ENCODE measurements at regions not wholly inside any gene's neighbourhood (a gene's known extent, or its start where the extent isn't known, plus 50 kb on each side); places are given as distances from the start of the nearest gene placed in this dataset.

GRCh38 chr14:87816416-87816815, 176.6 kb downstream of the GALC start:
- H3K36me3 Mint-ChIP-seq (ENCODE audit: low read depth) = no peaks in the 10 kb centered on the region
- Histone ChIP-seq H3K36me3 (ENCODE audit: insufficient read depth, low read length) (no peaks in the 10 kb centered on the region), H3K27ac (ENCODE audit: low read depth in 1 of 2, low read length in 2 of 2) (no peak overlapping the region), H3K4me1 (ENCODE audit: insufficient read depth, low read length) (no peaks in the 10 kb centered on the region), H3K4me3 (ENCODE audit: low read length) (no peak overlapping the region), H3K27me3 (ENCODE audit: control insufficient read depth in 1 of 2, insufficient read depth in 2 of 2, low read length in 2 of 2) (no peaks in the 10 kb centered on the region), H3K9me3 (ENCODE audit: control insufficient read depth in 1 of 2, insufficient read depth in 1 of 2, low read length in 2 of 2) (peaks cover 3 to 4% of the 10 kb centered on the region in 2 experiments)
- ChIA-PET POLR2A (no interaction called here), CTCF (interaction anchor here (0.7 kb wide), 1 partner anchor 88 kb away, joined by 3 read pairs; no protein-coding TSS in a partner anchor)
- H3K27me3 Mint-ChIP-seq = peaks cover 21% of the 10 kb centered on the region
- no peak overlapping the region for H3K4me3 Mint-ChIP-seq
- H3K4me1 Mint-ChIP-seq (ENCODE audit: low read depth) = no peaks in the 10 kb centered on the region
- no peak overlapping the region for H3K27ac Mint-ChIP-seq
- H3K9me3 Mint-ChIP-seq = peaks cover 11% of the 10 kb centered on the region
- intact Hi-C loops (cut with DNase I, micrococcal nuclease) = no loop called here
- TF ChIP-seq CTCF (IDR thresholded peaks at IDR 0.05) = no peak
- DNase-seq (no peak), ATAC-seq (ENCODE audit: poor library complexity) (no peak)

- Histone ChIP-seq H3K4me3 (ENCODE audit: low read length) (no peak overlapping the region), H3K27ac (ENCODE audit: low read depth in 1 of 2, low read length in 2 of 2) (no peak overlapping the region), H3K4me1 (ENCODE audit: insufficient read depth, low read length) (no peaks in the 10 kb centered on the region), H3K27me3 (ENCODE audit: control insufficient read depth in 1 of 2, insufficient read depth in 2 of 2, low read length in 2 of 2) (no peaks in the 10 kb centered on the region), H3K9me3 (ENCODE audit: control insufficient read depth in 1 of 2, insufficient read depth in 1 of 2, low read length in 2 of 2) (peaks cover 3 to 4% of the 10 kb centered on the region in 2 experiments), H3K36me3 (ENCODE audit: insufficient read depth, low read length) (no peaks in the 10 kb centered on the region)
- Mint-ChIP-seq H3K9me3 (peaks cover 11% of the 10 kb centered on the region), H3K27ac (no peak overlapping the region), H3K27me3 (peaks cover 21% of the 10 kb centered on the region), H3K4me3 (no peak overlapping the region), H3K4me1 (ENCODE audit: low read depth) (no peaks in the 10 kb centered on the region), H3K36me3 (ENCODE audit: low read depth) (no peaks in the 10 kb centered on the region)
- intact Hi-C loops (cut with DNase I, micrococcal nuclease) = no loop called here
- ATAC-seq (ENCODE audit: poor library complexity) (no peak), DNase-seq (no peak)
- CTCF ChIA-PET = no interaction called here
- TF ChIP-seq CTCF (IDR thresholded peaks at IDR 0.05) = no peak
- POLR2A ChIA-PET = no interaction called here
These were observed 177.9 kb downstream of the GALC start for GRCh38 chr14:87815121-87815520.

- Histone ChIP-seq H3K27ac (ENCODE audit: low read depth in 1 of 2, low read length in 2 of 2) (no peak overlapping the region), H3K9me3 (ENCODE audit: control insufficient read depth in 1 of 2, insufficient read depth in 1 of 2, low read length in 2 of 2) (peaks cover 3 to 4% of the 10 kb centered on the region in 2 experiments), H3K4me3 (ENCODE audit: low read length) (no peak overlapping the region), H3K36me3 (ENCODE audit: insufficient read depth, low read length) (no peaks in the 10 kb centered on the region), H3K4me1 (ENCODE audit: insufficient read depth, low read length) (no peaks in the 10 kb centered on the region), H3K27me3 (ENCODE audit: control insufficient read depth in 1 of 2, insufficient read depth in 2 of 2, low read length in 2 of 2) (no peaks in the 10 kb centered on the region)
- H3K9me3 Mint-ChIP-seq = peaks cover 11% of the 10 kb centered on the region
- H3K27me3 Mint-ChIP-seq = peaks cover 20% of the 10 kb centered on the region
- ATAC-seq (ENCODE audit: poor library complexity) = no peak
- H3K4me3 Mint-ChIP-seq = no peak overlapping the region
- H3K4me1 Mint-ChIP-seq (ENCODE audit: low read depth) = no peaks in the 10 kb centered on the region
- H3K27ac Mint-ChIP-seq = no peak overlapping the region
- no peak for DNase-seq
- intact Hi-C loops (cut with DNase I, micrococcal nuclease) = no loop called here
- POLR2A ChIA-PET = no interaction called here
- TF ChIP-seq CTCF (IDR thresholded peaks at IDR 0.05) = no peak
- CTCF ChIA-PET = no interaction called here
- no peaks in the 10 kb centered on the region for H3K36me3 Mint-ChIP-seq (ENCODE audit: low read depth)
These were observed 179.3 kb downstream of the GALC start for GRCh38 chr14:87813686-87814085.
